HepG2 (cell line): ENCODE measurements at regions not wholly inside any gene's neighbourhood (a gene's known extent, or its start where the extent isn't known, plus 50 kb on each side); places are given as distances from the start of the nearest gene placed in this dataset.

Source experiments
- ARID2 ChIP-seq: sonication (generic); formaldehyde crosslinking; IDR thresholded peaks from 2 replicates; pipeline ENCODE4 v1.8.1; 2022; ENCODE audit warnings: mild to moderate bottlenecking, missing genetic modification reagents, borderline replicate concordance
- ARID5B ChIP-seq: IDR thresholded peaks from 2 replicates; pipeline ENCODE4 v1.4.0; 2020; ENCODE audit warnings: mild to moderate bottlenecking, missing genetic modification reagents
- ATF2 ChIP-seq: sonication (generic); formaldehyde crosslinking; IDR thresholded peaks from 2 replicates; pipeline ENCODE4 v1.4.0; 2020; ENCODE audit warnings: missing genetic modification reagents
- ATF3 ChIP-seq: sonication (generic); formaldehyde crosslinking; IDR thresholded peaks from 2 replicates; pipeline ENCODE4 v1.4.0; 2020; ENCODE audit warnings: missing genetic modification reagents
- ATF7 ChIP-seq, 2 experiments: fragments of 450-650 bp in 1 of 2; sonication (generic) in 1 of 2; formaldehyde crosslinking in 1 of 2; IDR thresholded peaks; 2 replicates each; pipeline versions ENCODE4 v1.4.0 to v1.6.1; 2016 to 2020; ENCODE audit warnings: antibody characterized with exemption in 1 of 2, mild to moderate bottlenecking in 1 of 2, missing genetic modification reagents in 1 of 2
- BHLHE40 ChIP-seq: IDR thresholded peaks from 2 replicates; pipeline ENCODE4 v1.6.1; 2011; ENCODE audit warnings: low read length, improper control_type of control experiment
- ESRRA ChIP-seq: sonication (generic); formaldehyde crosslinking; IDR thresholded peaks from 2 replicates; pipeline ENCODE4 v1.5.1; 2020; ENCODE audit warnings: mild to moderate bottlenecking, low read depth, missing genetic modification reagents
- GFI1 ChIP-seq: sonication (generic); formaldehyde crosslinking; IDR thresholded peaks from 2 replicates; pipeline ENCODE4 v1.5.0; 2020; ENCODE audit warnings: missing genetic modification reagents, mild to moderate bottlenecking, borderline replicate concordance
- HINFP ChIP-seq: sonication (generic); formaldehyde crosslinking; IDR thresholded peaks from 2 replicates; pipeline ENCODE4 v1.4.0; 2020; ENCODE audit warnings: low read depth, mild to moderate bottlenecking, missing genetic modification reagents
- HNF1B ChIP-seq: sonication (generic); formaldehyde crosslinking; IDR thresholded peaks from 2 replicates; pipeline ENCODE4 v1.5.1; 2020; ENCODE audit warnings: mild to moderate bottlenecking, moderate library complexity, missing genetic modification reagents
- HOXD1 ChIP-seq: sonication (generic); formaldehyde crosslinking; IDR thresholded peaks from 2 replicates; pipeline ENCODE4 v1.5.0; 2020; ENCODE audit warnings: missing genetic modification reagents
- KDM5B ChIP-seq: sonication (generic); formaldehyde crosslinking; IDR thresholded peaks from 2 replicates; pipeline ENCODE4 v1.4.0; 2020; ENCODE audit warnings: missing genetic modification reagents, mild to moderate bottlenecking, borderline replicate concordance
- MIER3 ChIP-seq: IDR thresholded peaks from 2 replicates; pipeline ENCODE4 v1.6.1; 2016; ENCODE audit warnings: missing compliant biosample characterization, borderline replicate concordance
- NCOA2 ChIP-seq: sonication (generic); formaldehyde crosslinking; IDR thresholded peaks from 2 replicates; pipeline ENCODE4 v1.8.0; 2022; ENCODE audit warnings: inconsistent platforms
- NFKB2 ChIP-seq: sonication (generic); formaldehyde crosslinking; IDR thresholded peaks from 2 replicates; pipeline ENCODE4 v1.4.0; 2020; ENCODE audit warnings: missing genetic modification reagents, borderline replicate concordance
- PHB2 ChIP-seq: fragments of 450-650 bp; IDR thresholded peaks from 2 replicates; pipeline ENCODE4 v1.6.1; 2018; ENCODE audit not compliant: partially characterized antibody
- SMARCC2 ChIP-seq: fragments of 450-650 bp; IDR thresholded peaks from 2 replicates; pipeline ENCODE4 v1.6.1; 2017; ENCODE audit warnings: antibody characterized with exemption, mild to moderate bottlenecking
- ZNF503 ChIP-seq: sonication (generic); formaldehyde crosslinking; IDR thresholded peaks from 2 replicates; pipeline ENCODE4 v1.4.0; 2020; ENCODE audit warnings: missing genetic modification reagents
- ZNF691 ChIP-seq: sonication (generic); formaldehyde crosslinking; IDR thresholded peaks from 2 replicates; pipeline ENCODE4 v1.4.0; 2020; ENCODE audit warnings: missing genetic modification reagents, low read depth, mild to moderate bottlenecking, borderline replicate concordance

- TF ChIP-seq ARID5B (CRISPR knock-in tag) (peak; percentile 29; the same call in 1 of the 2 replicates), NCOA2 (no peak), HOXD1 (no peak), HNF1B (CRISPR knock-in tag) (no peak), NFKB2 (no peak), ZNF503 (CRISPR knock-in tag) (no peak), ARID2 (no peak), ZNF691 (CRISPR knock-in tag) (no peak), ATF7 (IDR thresholded peaks at IDR 0.05) (no peak), ATF7 (CRISPR knock-in tag; IDR thresholded peaks at IDR 0.05) (no peak), MIER3 (CRISPR knock-in tag) (no peak), PHB2 (no peak), BHLHE40 (no peak), ATF3 (no peak), ATF2 (CRISPR knock-in tag) (no peak), SMARCC2 (no peak), HINFP (CRISPR knock-in tag) (no peak), ESRRA (CRISPR knock-in tag) (no peak), GFI1 (CRISPR knock-in tag) (peak; percentile 81), KDM5B (CRISPR knock-in tag) (no peak)
Measured at GRCh38 chr1:223000632-223001031, 142.4 kb downstream of the TLR5 start (continued).
